Adrenal gland (tissue), 9 donors: ENCODE measurements at regions not wholly inside any gene's neighbourhood (a gene's known extent, or its start where the extent isn't known, plus 50 kb on each side); places are given as distances from the start of the nearest gene placed in this dataset.

Source experiments
- DNase-seq, 7 donors: peaks; one replicate each; pipeline ENCODE4 v3.0.0-alpha.2; 2019 to 2020
- H3K27ac ChIP-seq, 5 donors: fragments of 200-600 bp; sonication (generic) in 4 of 5; 1 replicate in 3 of 5; 2 replicates in 2 of 5; pipeline versions ENCODE4 v1.5.1 to v1.8.0; 2016 to 2020; ENCODE audit warnings: mild to moderate bottlenecking in 1 of 5
- H3K27me3 ChIP-seq: fragments of 200-600 bp; 2 replicates; pipeline ENCODE4 v1.8.0; 2021
- H3K36me3 ChIP-seq, 2 donors: fragments of 200-600 bp; replicated peaks in 1 of 2; 1 replicate in 1 of 2; 2 replicates in 1 of 2; pipeline versions ENCODE4 v1.5.1 to v1.8.0; 2018 to 2022
- H3K4me1 ChIP-seq, 2 donors: fragments of 200-600 bp; replicated peaks in 1 of 2; 1 replicate in 1 of 2; 2 replicates in 1 of 2; pipeline versions ENCODE4 v1.5.1 to v1.8.0; 2018 to 2021
- H3K4me3 ChIP-seq, 4 donors: fragments of 200-600 bp; sonication (generic) in 3 of 4; one replicate each; pipeline ENCODE4 v1.5.1; 2016 to 2018
- H3K9me3 ChIP-seq, 3 donors: fragments of 200-600 bp; sonication (generic) in 1 of 3; replicated peaks in 1 of 3; 1 replicate in 2 of 3; 2 replicates in 1 of 3; pipeline versions ENCODE4 v1.5.1 to v1.8.0; 2016 to 2021
- CTCF ChIP-seq, 6 experiments: fragments of 450-650 bp in 4 of 6; fragments of 200-600 bp in 2 of 6; sonication (generic) in 1 of 6; IDR thresholded peaks; 1 replicate in 5 of 6; 2 replicates in 1 of 6; pipeline versions ENCODE4 v1.5.1 to v1.8.0; 2016 to 2021; ENCODE audit warnings: antibody characterized with exemption in 6 of 6, mild to moderate bottlenecking in 2 of 6, moderate library complexity in 1 of 6
- POLR2A ChIP-seq, 2 donors: fragments of 450-650 bp; IDR thresholded peaks; one replicate each; pipeline ENCODE4 v1.6.1; 2017; ENCODE audit warnings: antibody characterized with exemption in 2 of 2, mild to moderate bottlenecking in 2 of 2, moderate library complexity in 1 of 2
- WGBS, 4 donors: extraction: QIAGEN DNeasy Blood & Tissue Kit in 2 of 4; methylation state at CpG; one replicate each; pipeline versions ENCODE4 v1.1.5 to v1.1.7; 2013 to 2017; 5-methylcytosine and 5-hydroxymethylcytosine counted together
- intact Hi-C, 2 donors: fragments of 100-400 bp; cut with DNase I; formaldehyde crosslinking; loops; one replicate each; pipeline versions ENCODE4 v1.14.1 to v1.15.0; 2022 to 2023
- donor health status: healthy with polysubstance abuse.
- donor health status: Bipolar disorder and iron deficiency.
- donor health status: DM: yes; HTN: yes; CAD: no.
- donor health status: DM: no; HTN: no; CAD: no.
- donor health status: DM: no; HTN: no; CAD: no.

- Histone ChIP-seq H3K36me3 (no peaks in the 10 kb centered on the region), H3K4me1 (peaks cover 8 to 11% of the 10 kb centered on the region in 2 donors), H3K9me3 (no peaks in the 10 kb centered on the region), H3K27ac (no peak overlapping the region), H3K4me3 (no peak overlapping the region), H3K27me3 (no peaks in the 10 kb centered on the region)
- WGBS, 4 donors = 52 to 66% (median 56%) methylated on average over 14 of the region's 14 CpGs
- TF ChIP-seq CTCF (IDR thresholded peaks at IDR 0.05) (no peak), POLR2A (IDR thresholded peaks at IDR 0.05) (no peak)
- DNase-seq = peak in 3 of 7 donors; percentile 25 to 41 (median 32)
- intact Hi-C loops = loop anchor here in 1 of 2 donors (5.0 kb wide), 1 partner anchor 294 kb away; no protein-coding TSS in a partner anchor
Observed at GRCh38 chr3:72255791-72256559, 471.0 kb upstream of the PROK2 start.

DNA sequence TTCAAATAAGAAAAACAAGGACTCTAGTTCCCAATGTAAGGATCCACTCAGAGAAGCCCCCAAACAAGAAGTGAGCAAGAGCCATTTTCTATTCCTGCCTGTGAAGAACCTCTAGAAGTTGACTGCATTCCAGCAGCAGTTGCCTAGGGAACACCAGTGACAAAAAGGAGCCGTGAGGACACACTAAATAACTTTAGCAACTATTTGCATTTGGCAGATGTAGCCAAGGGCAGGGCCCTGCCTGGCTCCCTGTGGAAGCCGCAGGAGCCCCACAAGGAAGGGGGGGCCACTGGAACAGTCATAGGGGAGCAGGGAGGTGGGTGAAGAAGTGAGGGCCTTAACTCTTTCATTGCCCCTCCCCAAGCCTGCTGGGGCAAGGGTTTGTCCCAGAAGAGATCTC lies 470.2 kb upstream of the PROK2 start:
- intact Hi-C loops = loop anchor here in 1 of 2 donors (5.0 kb wide), 1 partner anchor 293 kb away; no protein-coding TSS in a partner anchor
- H3K9me3 ChIP-seq = no peaks in the 10 kb centered on the region
- no peaks in the 10 kb centered on the region for H3K36me3 ChIP-seq
- peak; percentile 51 to 82 (median 68) for DNase-seq
- H3K27me3 ChIP-seq = no peaks in the 10 kb centered on the region
- WGBS, 4 donors = 0 to 25% (median 12%) methylated on average over 2 of the region's 2 CpGs
- no peak overlapping the region for H3K4me3 ChIP-seq
- TF ChIP-seq POLR2A (IDR thresholded peaks at IDR 0.05) (no peak), CTCF (IDR thresholded peaks at IDR 0.05) (no peak)
- H3K4me1 ChIP-seq = peaks cover 8 to 11% of the 10 kb centered on the region in 2 donors
- H3K27ac ChIP-seq = no peak overlapping the region

DNA sequence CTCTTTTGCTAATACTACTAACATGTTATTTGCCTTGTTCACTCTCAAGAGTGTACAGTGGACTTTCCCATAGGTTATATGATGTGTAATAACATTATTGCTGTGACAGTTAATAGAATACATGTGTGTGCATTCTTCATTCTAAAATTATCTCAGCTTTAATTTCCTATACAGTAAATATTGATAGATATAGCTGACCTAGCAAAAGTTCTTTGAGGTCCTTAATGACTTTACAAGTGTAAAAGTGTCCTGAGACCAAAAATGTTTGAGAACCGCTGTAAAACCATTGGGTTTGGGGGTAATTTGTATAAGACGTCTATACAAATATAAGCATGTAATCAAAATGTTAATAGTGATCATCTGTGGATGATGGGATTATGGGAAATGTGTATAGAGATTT lies 469.5 kb upstream of the PROK2 start:
- no peak overlapping the region for H3K4me3 ChIP-seq
- no peaks in the 10 kb centered on the region for H3K9me3 ChIP-seq
- intact Hi-C loops = no loop called here
- no peaks in the 10 kb centered on the region for H3K27me3 ChIP-seq
- WGBS, 4 donors = 94 to 96% (median 95%) methylated on average over 2 of the region's 2 CpGs
- H3K36me3 ChIP-seq = no peaks in the 10 kb centered on the region
- H3K27ac ChIP-seq = no peak overlapping the region
- TF ChIP-seq POLR2A (IDR thresholded peaks at IDR 0.05) = no peak
- no peak for TF ChIP-seq CTCF (IDR thresholded peaks at IDR 0.05)
- peaks cover 8 to 11% of the 10 kb centered on the region in 2 donors for H3K4me1 ChIP-seq
- DNase-seq = no peak

- H3K9me3 ChIP-seq = no peaks in the 10 kb centered on the region
- intact Hi-C loops = no loop called here
- 87 to 97% (median 92%) methylated on average over 2 of the region's 2 CpGs for WGBS, 4 donors
- H3K27me3 ChIP-seq = no peaks in the 10 kb centered on the region
- H3K4me1 ChIP-seq = peaks cover 7 to 9% of the 10 kb centered on the region in 2 donors
- no peaks in the 10 kb centered on the region for H3K36me3 ChIP-seq
- no peak overlapping the region for H3K4me3 ChIP-seq
- DNase-seq = no peak
- no peak overlapping the region for H3K27ac ChIP-seq
- no peak for TF ChIP-seq POLR2A (IDR thresholded peaks at IDR 0.05)
- no peak for TF ChIP-seq CTCF (IDR thresholded peaks at IDR 0.05)
Observed at GRCh38 chr3:72250725-72251124, 465.8 kb upstream of the PROK2 start.
